Fibroblast of skin of scalp (primary cell): ENCODE measurements at regions not wholly inside any gene's neighbourhood (a gene's known extent, or its start where the extent isn't known, plus 50 kb on each side); places are given as distances from the start of the nearest gene placed in this dataset.
"Not testable (repeated sequence)": the region's sequence is repeated elsewhere in the genome, so short reads cannot be mapped to it uniquely, and the experiment has no call there.

Source experiments
- DNase-seq: peaks from one replicate; pipeline ENCODE4 v3.0.0-alpha.2; 2013

DNA sequence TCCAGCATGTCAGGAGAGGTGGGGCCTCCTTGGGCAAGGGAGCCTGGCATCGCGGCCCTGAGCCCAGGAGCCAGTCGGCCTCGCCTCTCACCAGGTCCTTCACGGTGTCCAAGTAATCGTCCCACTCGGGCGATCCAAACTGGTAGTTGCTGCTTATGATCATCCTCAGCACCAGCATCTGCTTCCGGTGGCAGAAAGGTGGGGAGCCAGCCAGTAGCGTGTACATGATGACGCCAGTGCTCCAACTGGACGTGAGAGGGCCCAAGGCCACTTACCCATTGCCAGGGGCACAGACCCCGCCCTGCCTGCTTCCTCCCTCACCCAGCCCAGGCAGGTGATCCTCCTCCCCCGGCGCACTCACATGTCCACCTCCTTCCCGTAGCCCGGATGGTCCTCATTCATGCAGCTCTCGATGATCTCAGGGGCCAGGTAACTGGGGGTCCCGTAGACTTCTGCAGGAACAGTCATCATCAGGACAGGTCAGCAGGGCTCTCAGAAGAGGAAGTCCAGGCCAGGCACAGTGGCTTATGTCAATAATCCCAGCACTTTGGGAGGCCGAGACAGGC lies 214.7 kb downstream of the OR4C45 start:
- DNase-seq: no peak

DNA sequence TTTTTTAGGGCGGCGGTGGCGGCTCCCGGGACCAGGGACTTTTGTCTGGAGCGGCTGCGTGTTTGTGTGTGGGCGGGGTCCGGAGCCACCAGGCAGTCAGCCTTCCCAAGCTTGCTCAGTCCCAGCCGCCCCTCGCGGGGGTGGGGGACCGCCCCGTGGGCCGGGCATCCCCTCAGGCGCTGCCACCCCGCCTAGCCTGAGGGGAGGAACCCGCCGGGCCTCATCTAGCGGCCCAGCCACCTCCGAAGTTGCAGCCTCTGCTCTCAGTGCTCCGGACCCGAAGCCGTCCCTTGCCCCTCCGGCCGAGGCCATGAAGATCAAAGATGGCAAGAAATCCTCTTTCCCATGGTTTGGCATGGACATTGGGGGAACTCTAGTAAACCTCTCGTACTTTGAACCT lies 235.2 kb downstream of the OR4C45 start:
- DNase-seq: no peak

GRCh38 chr11:50275133-50275532 lies 242.5 kb downstream of the OR4C45 start:
- DNase-seq: no peak

DNA sequence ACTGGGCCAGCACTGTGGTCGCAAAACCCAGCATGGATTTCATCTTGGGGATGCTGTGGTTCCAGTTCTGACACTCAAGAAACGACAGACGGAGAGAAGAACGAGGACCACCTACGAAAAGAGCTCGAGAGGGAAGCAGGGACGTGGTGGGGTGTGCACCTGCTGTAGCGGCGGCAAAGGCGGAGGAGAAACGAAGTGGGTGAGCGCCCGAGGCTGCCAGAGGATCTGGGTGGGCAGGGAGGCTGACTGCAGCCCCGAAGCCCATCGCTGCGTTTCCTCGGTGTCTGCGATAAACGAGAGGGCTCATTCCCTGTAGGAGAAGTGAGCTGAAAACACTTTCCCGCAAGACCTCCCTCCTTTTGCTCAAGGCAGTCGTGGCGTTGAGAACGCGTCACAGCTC lies 246.1 kb downstream of the OR4C45 start:
- DNase-seq: no peak

DNA sequence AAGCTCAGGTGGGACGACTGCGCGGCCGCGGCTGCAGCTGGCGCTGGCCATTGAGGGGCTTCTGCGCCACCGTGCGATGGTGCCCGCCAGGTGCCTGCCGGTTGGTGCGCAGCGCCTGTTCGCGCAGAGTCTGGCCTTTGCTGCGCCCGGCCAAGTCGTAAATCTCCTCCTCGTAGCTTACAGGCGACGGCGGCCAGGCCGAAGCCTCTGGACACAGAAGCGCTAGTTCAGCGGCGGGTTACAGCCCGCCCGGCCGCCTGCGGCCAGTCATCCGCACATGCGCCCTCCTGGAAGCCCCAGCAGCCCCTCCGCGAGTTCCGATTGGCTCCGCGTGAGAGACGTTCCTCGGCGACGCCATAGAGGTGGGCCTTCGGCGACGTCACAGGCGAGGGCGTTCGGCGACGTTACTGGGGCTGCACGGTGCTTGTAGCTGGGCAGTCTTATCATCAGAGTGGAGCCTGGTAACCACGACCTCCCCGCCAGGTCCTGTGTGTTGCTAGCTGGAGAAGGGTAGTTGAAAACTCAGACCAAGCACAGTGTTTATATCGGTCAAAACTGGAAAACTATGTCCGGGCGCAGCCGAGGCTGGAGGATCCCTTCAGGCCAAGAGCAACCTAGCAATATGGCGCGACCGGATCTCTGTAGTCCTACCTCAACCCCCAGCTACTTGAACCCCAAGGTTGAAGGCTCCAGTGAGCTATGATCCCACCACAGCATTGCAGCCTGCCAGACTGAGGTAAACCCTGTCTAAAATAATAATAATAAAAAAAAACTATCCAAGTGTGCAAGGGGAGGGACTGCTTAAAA lies 265.7 kb downstream of the OR4C45 start:
- DNase-seq: no peak

DNA sequence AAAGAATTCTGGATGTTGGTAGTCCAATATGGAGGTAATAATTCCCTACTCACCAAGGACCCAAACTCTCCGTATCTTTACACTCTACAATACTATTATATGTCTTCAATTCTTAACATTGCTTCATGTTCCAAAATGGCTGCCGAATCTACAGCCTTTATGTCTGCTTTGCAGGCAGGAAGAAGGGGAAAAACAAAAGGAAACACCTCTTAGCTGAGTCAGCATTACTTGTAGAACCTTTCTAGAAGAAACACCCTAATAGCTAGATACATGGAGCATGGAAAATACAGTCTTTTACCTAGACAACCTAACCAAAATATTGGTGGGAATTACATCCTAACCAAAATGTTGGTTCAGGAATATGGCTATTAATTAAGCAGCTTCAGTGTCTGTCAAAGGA lies 298.0 kb downstream of the OR4C45 start:
- not testable (repeated sequence) for DNase-seq

- no peak for DNase-seq
Measured at GRCh38 chr11:50333861-50334260, 301.2 kb downstream of the OR4C45 start.

DNA sequence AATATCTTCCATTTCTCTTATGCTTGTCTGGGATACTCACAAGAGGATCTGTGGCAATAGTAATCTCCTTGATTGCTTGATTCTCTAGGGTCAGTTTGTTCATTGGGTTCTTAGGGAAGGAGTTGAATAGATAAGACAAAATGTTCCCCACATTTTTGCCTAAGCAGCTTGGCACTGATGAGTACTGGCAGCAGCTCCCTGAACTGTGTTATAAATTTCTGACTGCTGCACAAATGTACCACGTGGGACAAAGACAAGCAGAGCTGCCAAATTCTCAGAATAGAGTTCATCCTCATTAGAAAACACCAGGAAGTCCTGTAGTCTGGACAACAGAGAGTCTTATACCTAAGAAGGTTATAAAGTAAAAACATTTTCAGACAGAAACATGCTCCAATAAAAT lies 304.8 kb downstream of the OR4C45 start:
- DNase-seq: not testable (repeated sequence)

- DNase-seq: not testable (repeated sequence)
Measured at GRCh38 chr11:50348018-50348417, 315.3 kb downstream of the OR4C45 start.

- no peak for DNase-seq
Measured at GRCh38 chr11:50379484-50379883, 346.8 kb downstream of the OR4C45 start.

DNA sequence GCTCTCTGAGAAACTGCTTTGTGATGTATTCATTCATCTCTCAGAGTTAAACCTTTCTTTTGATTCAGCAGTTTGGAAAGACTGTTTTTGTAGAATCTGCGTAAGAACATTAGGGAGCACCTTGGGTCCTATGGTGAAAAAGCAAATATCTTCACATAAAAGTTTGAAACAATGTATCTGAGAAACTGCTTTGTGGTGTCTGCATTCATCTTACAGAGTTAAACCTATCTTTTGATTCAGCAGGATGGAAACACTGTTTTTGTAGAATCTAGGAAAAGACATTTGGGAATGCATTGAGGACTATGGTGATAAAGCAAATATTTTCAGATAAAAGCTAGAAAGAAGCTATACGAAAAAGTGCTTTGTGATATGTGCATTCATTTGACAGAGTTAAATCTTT lies 361.3 kb downstream of the OR4C45 start:
- no peak for DNase-seq

GRCh38 chr11:50412832-50413231 lies 380.2 kb downstream of the OR4C45 start:
- no peak for DNase-seq

- DNase-seq: no peak
Measured at GRCh38 chr11:50423208-50423607, 390.5 kb downstream of the OR4C45 start.
